ENCODE measurements at regions not wholly inside any gene's neighbourhood (a gene's known extent, or its start where the extent isn't known, plus 50 kb on each side); places are given as distances from the start of the nearest gene placed in this dataset.

GRCh38 chr2:41830600-41830999, 217.2 kb upstream of the PKDCC start:
- no peaks in the 10 kb centered on the region for H3K4me1 ChIP-seq (ENCODE audit: control insufficient read depth in 1 of 2, insufficient read depth in 2 of 2, low read length in 2 of 2)
- no peak overlapping the region for H3K27ac ChIP-seq (ENCODE audit: low read depth in 1 of 2, low read length in 2 of 2)
- H3K79me2 ChIP-seq (ENCODE audit: insufficient read depth, low read length), result no peaks in the 10 kb centered on the region
- no peak overlapping the region for H3K27ac Mint-ChIP-seq
- no peaks in the 10 kb centered on the region for H3K9me3 ChIP-seq (replicated peaks in 1 of 2; ENCODE audit: control insufficient read depth in 1 of 2, insufficient read depth in 1 of 2, low read length in 2 of 2)
- no peaks in the 10 kb centered on the region for H3K9me3 Mint-ChIP-seq
- DNase-seq, result no peak
- intact Hi-C loops (cut with micrococcal nuclease), result no loop called here
- 0% methylated on average over 1 of the region's 1 CpG for WGBS (ENCODE audit: insufficient coverage)
- H3K36me3 Mint-ChIP-seq, result no peaks in the 10 kb centered on the region
- H3K4me2 ChIP-seq (replicated peaks; ENCODE audit: extremely low read depth, low read length, poor library complexity, severe bottlenecking), result no peak overlapping the region
- no peak overlapping the region for H3K4me3 Mint-ChIP-seq
- peaks cover 6% of the 10 kb centered on the region for H3K4me1 Mint-ChIP-seq
- H3K9ac ChIP-seq (ENCODE audit: insufficient read depth, low read length, poor library complexity, severe bottlenecking), result no peak overlapping the region
- H4K20me1 ChIP-seq (ENCODE audit: insufficient read depth, low read length), result no peaks in the 10 kb centered on the region
- H2AFZ ChIP-seq (ENCODE audit: insufficient read depth, low read depth, low read length, poor library complexity, severe bottlenecking), result no peak overlapping the region
- no peaks in the 10 kb centered on the region for H3K36me3 ChIP-seq (replicated peaks in 1 of 2; ENCODE audit: control insufficient read depth in 1 of 2, insufficient read depth in 2 of 2, low read length in 2 of 2)
- no peak overlapping the region for H3K4me3 ChIP-seq (replicated peaks in 1 of 3; ENCODE audit: low read depth in 2 of 3, low read length in 3 of 3)
- TF ChIP-seq CTCF (IDR thresholded peaks at IDR 0.05), result no peak
- peaks cover 0 to 7% of the 10 kb centered on the region in 2 donors for H3K27me3 ChIP-seq (ENCODE audit: control insufficient read depth in 2 of 2, insufficient read depth in 2 of 2, low read length in 2 of 2)
- peaks cover 7 to 9% (median 7%) of the 10 kb centered on the region in 3 donors for H3K27me3 Mint-ChIP-seq (ENCODE audit: low read depth in 3 of 3)

DNA sequence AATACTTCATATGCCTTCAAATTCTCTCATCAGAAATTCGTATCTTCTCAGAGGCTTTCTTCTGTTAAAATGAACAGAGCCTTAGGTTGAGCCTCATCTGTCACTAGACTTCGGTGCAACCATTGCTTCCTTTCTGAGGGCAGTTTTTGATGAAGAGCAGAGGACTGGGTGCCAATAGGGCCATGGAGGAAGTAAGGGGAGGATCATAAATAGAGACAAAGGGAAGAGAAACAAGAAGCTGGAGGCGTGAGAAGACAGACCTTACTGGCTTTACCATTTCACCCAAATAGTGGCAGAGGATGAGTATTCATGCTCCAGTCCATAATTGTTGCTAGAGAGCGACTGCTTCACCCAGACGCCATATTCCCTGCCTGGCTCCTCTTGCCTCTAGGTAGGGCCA, 215.6 kb upstream of the PKDCC start:
- Histone ChIP-seq H3K27me3 (ENCODE audit: control insufficient read depth in 2 of 2, insufficient read depth in 2 of 2, low read length in 2 of 2) (peaks cover 5% of the 10 kb centered on the region in 2 donors), H3K4me3 (replicated peaks in 1 of 3; ENCODE audit: low read depth in 2 of 3, low read length in 3 of 3) (no peak overlapping the region), H4K20me1 (ENCODE audit: insufficient read depth, low read length) (no peaks in the 10 kb centered on the region), H3K9me3 (replicated peaks in 1 of 2; ENCODE audit: control insufficient read depth in 1 of 2, insufficient read depth in 1 of 2, low read length in 2 of 2) (no peaks in the 10 kb centered on the region), H3K79me2 (ENCODE audit: insufficient read depth, low read length) (no peaks in the 10 kb centered on the region), H3K4me2 (replicated peaks; ENCODE audit: extremely low read depth, low read length, poor library complexity, severe bottlenecking) (no peak overlapping the region), H3K27ac (ENCODE audit: low read depth in 1 of 2, low read length in 2 of 2) (no peak overlapping the region), H3K4me1 (ENCODE audit: control insufficient read depth in 1 of 2, insufficient read depth in 2 of 2, low read length in 2 of 2) (no peaks in the 10 kb centered on the region), H3K9ac (ENCODE audit: insufficient read depth, low read length, poor library complexity, severe bottlenecking) (no peak overlapping the region), H3K36me3 (replicated peaks in 1 of 2; ENCODE audit: control insufficient read depth in 1 of 2, insufficient read depth in 2 of 2, low read length in 2 of 2) (no peaks in the 10 kb centered on the region), H2AFZ (ENCODE audit: insufficient read depth, low read depth, low read length, poor library complexity, severe bottlenecking) (no peak overlapping the region)
- intact Hi-C loops (cut with micrococcal nuclease), result no loop called here
- no peak for TF ChIP-seq CTCF (IDR thresholded peaks at IDR 0.05)
- Mint-ChIP-seq H3K4me1 (peaks cover 6% of the 10 kb centered on the region), H3K36me3 (no peaks in the 10 kb centered on the region), H3K27ac (no peak overlapping the region), H3K9me3 (peaks cover 0 to 1% (median 0%) of the 10 kb centered on the region in 7 donors), H3K27me3 (ENCODE audit: low read depth in 3 of 3) (peaks cover 7 to 10% (median 10%) of the 10 kb centered on the region in 3 donors), H3K4me3 (no peak overlapping the region)
- DNase-seq, result no peak
- WGBS (ENCODE audit: insufficient coverage), result 80% methylated on average over 1 of the region's 5 CpGs
